WTC11 (cell line): ENCODE measurements at regions not wholly inside any gene's neighbourhood (a gene's known extent, or its start where the extent isn't known, plus 50 kb on each side); places are given as distances from the start of the nearest gene placed in this dataset.
A peak's percentile ranks its signal among the peaks of the same experiment; 100 is the strongest.

Experiments
- ATAC-seq: fragments of 200-7000 bp; cut with Tn5 transposase; 2 replicates; pipeline ENCODE4 v1.10.0; 2021; ENCODE audit warnings: mild to moderate bottlenecking, moderate library complexity
- CTCF ChIA-PET: fragments of 300-600 bp; sonication (Branson Sonifier 250); formaldehyde crosslinking; loops from one replicate; lab custom pipeline; 2021; ENCODE audit warnings: antibody characterized with exemption; lab: Charles Lee
- POLR2A ChIA-PET: fragments of 350-600 bp; sonication (Branson Sonifier 250); formaldehyde crosslinking; loops from one replicate; lab custom pipeline; 2021; ENCODE audit warnings: antibody characterized with exemption; lab: Charles Lee
- DNase-seq: peaks from one replicate; pipeline ENCODE4 v3.0.0; 2021; ENCODE audit warnings: low spot score
- H3K27ac Mint-ChIP-seq: 2 replicates; pipeline ENCODE4 v1.8.0; 2021; ENCODE audit warnings: mixed read lengths
- H3K27me3 Mint-ChIP-seq: 2 replicates; pipeline ENCODE4 v1.8.0; 2021; ENCODE audit warnings: low read depth, mild to moderate bottlenecking, moderate library complexity, mixed read lengths
- H3K36me3 Mint-ChIP-seq: 2 replicates; pipeline ENCODE4 v1.8.0; 2021; ENCODE audit warnings: mixed read lengths
- H3K4me1 Mint-ChIP-seq: 2 replicates; pipeline ENCODE4 v1.8.0; 2022; ENCODE audit warnings: mixed read lengths
- H3K4me3 Mint-ChIP-seq: 2 replicates; pipeline ENCODE4 v1.8.0; 2021; ENCODE audit warnings: mild to moderate bottlenecking, moderate library complexity, mixed read lengths
- H3K9me3 Mint-ChIP-seq: 2 replicates; pipeline ENCODE4 v1.8.0; 2021; ENCODE audit warnings: mixed read lengths
- NFATC4 ChIP-seq: fragments of 250-450 bp; sonication (Bioruptor Pico); IDR thresholded peaks from 2 replicates; pipeline ENCODE4 v1.9.0; 2021; ENCODE audit warnings: mild to moderate bottlenecking
- SOX15 ChIP-seq: fragments of 250-450 bp; sonication (Bioruptor Pico); IDR thresholded peaks from 2 replicates; pipeline ENCODE4 v1.9.0; 2021; ENCODE audit warnings: mild to moderate bottlenecking
- ZNF317 ChIP-seq: sonication (generic); formaldehyde crosslinking; IDR thresholded peaks from 2 replicates; pipeline ENCODE4 v1.8.1; 2023; ENCODE audit warnings: low read depth, mild to moderate bottlenecking, moderate library complexity, missing genetic modification reagents, borderline replicate concordance
- TF ChIP-seq, protein P1 (sequence below): sonication (generic); formaldehyde crosslinking; IDR thresholded peaks from 2 replicates; pipeline ENCODE4 v1.8.0; 2023; ENCODE audit warnings: mild to moderate bottlenecking, missing genetic modification reagents
- TF ChIP-seq, protein P2 (sequence below): sonication (generic); formaldehyde crosslinking; conservative IDR thresholded peaks from 2 replicates; pipeline ENCODE4 v1.8.1; 2023; ENCODE audit warnings: mild to moderate bottlenecking, low read depth, missing genetic modification reagents, moderate library complexity
- TF ChIP-seq, protein P3 (sequence below): sonication (generic); formaldehyde crosslinking; IDR thresholded peaks from 2 replicates; pipeline ENCODE4 v1.8.1; 2023; ENCODE audit warnings: mild to moderate bottlenecking, moderate library complexity, missing genetic modification reagents
- TF ChIP-seq, protein P4 (sequence below): fragments of 250-450 bp; sonication (Bioruptor Pico); IDR thresholded peaks from 2 replicates; pipeline ENCODE4 v1.9.0; 2021; ENCODE audit warnings: mild to moderate bottlenecking
- TF ChIP-seq, protein P5 (sequence below): fragments of 250-450 bp; sonication (Bioruptor Pico); IDR thresholded peaks from 2 replicates; pipeline ENCODE4 v2.1.2; 2022; ENCODE audit warnings: mild to moderate bottlenecking, moderate library complexity
- TF ChIP-seq, protein P6 (sequence below): sonication (generic); formaldehyde crosslinking; IDR thresholded peaks from 2 replicates; pipeline ENCODE4 v1.8.0; 2023; ENCODE audit warnings: missing genetic modification reagents, mild to moderate bottlenecking, borderline replicate concordance
- TF ChIP-seq, protein P7 (sequence below): sonication (generic); formaldehyde crosslinking; IDR thresholded peaks from 2 replicates; pipeline ENCODE4 v1.8.1; 2023; ENCODE audit warnings: mild to moderate bottlenecking, missing genetic modification reagents, moderate library complexity

DNA sequence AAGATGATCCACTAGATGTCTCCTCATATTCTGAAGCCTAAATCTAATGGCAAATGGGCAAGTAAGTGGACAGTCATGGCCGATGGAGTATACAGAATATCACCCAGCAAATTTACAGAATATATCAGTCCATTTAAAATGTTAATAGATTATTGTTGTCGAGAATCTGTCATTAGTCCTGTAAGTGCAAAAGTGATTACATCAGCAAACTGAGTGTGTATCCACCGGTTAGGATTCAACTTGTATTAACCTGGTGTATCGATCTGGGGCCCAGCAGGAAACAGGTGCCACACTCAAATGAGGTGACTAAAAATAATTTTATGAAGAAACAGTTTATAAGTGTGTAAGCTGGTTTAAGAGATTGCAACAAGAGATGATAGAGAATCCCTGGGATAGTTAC, 367.9 kb upstream of the FAM47C start (continued):
- TF ChIP-seq, protein P1, sequence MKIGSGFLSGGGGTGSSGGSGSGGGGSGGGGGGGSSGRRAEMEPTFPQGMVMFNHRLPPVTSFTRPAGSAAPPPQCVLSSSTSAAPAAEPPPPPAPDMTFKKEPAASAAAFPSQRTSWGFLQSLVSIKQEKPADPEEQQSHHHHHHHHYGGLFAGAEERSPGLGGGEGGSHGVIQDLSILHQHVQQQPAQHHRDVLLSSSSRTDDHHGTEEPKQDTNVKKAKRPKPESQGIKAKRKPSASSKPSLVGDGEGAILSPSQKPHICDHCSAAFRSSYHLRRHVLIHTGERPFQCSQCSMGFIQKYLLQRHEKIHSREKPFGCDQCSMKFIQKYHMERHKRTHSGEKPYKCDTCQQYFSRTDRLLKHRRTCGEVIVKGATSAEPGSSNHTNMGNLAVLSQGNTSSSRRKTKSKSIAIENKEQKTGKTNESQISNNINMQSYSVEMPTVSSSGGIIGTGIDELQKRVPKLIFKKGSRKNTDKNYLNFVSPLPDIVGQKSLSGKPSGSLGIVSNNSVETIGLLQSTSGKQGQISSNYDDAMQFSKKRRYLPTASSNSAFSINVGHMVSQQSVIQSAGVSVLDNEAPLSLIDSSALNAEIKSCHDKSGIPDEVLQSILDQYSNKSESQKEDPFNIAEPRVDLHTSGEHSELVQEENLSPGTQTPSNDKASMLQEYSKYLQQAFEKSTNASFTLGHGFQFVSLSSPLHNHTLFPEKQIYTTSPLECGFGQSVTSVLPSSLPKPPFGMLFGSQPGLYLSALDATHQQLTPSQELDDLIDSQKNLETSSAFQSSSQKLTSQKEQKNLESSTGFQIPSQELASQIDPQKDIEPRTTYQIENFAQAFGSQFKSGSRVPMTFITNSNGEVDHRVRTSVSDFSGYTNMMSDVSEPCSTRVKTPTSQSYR (CRISPR knock-in tag), result no peak
- no peak for TF ChIP-seq NFATC4 (CRISPR knock-in tag)

DNA sequence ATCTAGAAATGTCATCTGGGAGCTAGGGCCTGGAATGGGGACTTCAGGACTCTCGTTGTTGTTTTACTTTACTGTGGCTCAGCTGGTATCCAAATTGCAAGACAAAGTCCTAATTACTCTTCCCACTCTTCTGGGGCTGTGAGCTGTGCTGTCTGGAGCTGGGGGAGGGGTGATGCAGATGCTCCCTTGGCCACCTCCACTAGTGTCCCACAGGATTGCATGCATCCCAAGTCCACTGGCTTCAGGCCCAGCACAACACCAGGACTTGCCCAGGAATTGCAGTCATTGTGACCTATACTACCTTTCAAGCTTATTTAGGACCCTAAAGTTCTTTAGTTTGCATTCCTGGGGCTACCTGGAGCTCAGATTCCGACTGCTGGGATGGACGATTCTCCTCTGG, 366.1 kb upstream of the FAM47C start:
- H3K9me3 Mint-ChIP-seq, result no peaks in the 10 kb centered on the region
- no peak overlapping the region for H3K27ac Mint-ChIP-seq
- ATAC-seq (peak; percentile 52), DNase-seq (no peak)
- no peaks in the 10 kb centered on the region for H3K27me3 Mint-ChIP-seq
- peaks cover 11% of the 10 kb centered on the region for H3K4me1 Mint-ChIP-seq
- no peak overlapping the region for H3K4me3 Mint-ChIP-seq
- ChIA-PET CTCF (no interaction called here), POLR2A (no interaction called here)
- TF ChIP-seq, protein P2, sequence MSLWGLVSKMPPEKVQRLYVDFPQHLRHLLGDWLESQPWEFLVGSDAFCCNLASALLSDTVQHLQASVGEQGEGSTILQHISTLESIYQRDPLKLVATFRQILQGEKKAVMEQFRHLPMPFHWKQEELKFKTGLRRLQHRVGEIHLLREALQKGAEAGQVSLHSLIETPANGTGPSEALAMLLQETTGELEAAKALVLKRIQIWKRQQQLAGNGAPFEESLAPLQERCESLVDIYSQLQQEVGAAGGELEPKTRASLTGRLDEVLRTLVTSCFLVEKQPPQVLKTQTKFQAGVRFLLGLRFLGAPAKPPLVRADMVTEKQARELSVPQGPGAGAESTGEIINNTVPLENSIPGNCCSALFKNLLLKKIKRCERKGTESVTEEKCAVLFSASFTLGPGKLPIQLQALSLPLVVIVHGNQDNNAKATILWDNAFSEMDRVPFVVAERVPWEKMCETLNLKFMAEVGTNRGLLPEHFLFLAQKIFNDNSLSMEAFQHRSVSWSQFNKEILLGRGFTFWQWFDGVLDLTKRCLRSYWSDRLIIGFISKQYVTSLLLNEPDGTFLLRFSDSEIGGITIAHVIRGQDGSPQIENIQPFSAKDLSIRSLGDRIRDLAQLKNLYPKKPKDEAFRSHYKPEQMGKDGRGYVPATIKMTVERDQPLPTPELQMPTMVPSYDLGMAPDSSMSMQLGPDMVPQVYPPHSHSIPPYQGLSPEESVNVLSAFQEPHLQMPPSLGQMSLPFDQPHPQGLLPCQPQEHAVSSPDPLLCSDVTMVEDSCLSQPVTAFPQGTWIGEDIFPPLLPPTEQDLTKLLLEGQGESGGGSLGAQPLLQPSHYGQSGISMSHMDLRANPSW (CRISPR knock-in tag), result no peak
- TF ChIP-seq, protein P3, sequence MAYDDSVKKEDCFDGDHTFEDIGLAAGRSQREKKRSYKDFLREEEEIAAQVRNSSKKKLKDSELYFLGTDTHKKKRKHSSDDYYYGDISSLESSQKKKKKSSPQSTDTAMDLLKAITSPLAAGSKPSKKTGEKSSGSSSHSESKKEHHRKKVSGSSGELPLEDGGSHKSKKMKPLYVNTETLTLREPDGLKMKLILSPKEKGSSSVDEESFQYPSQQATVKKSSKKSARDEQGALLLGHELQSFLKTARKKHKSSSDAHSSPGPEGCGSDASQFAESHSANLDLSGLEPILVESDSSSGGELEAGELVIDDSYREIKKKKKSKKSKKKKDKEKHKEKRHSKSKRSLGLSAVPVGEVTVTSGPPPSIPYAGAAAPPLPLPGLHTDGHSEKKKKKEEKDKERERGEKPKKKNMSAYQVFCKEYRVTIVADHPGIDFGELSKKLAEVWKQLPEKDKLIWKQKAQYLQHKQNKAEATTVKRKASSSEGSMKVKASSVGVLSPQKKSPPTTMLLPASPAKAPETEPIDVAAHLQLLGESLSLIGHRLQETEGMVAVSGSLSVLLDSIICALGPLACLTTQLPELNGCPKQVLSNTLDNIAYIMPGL, result no peak
- TF ChIP-seq, protein P4, sequence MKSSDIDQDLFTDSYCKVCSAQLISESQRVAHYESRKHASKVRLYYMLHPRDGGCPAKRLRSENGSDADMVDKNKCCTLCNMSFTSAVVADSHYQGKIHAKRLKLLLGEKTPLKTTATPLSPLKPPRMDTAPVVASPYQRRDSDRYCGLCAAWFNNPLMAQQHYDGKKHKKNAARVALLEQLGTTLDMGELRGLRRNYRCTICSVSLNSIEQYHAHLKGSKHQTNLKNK, result no peak
- TF ChIP-seq, protein P5, sequence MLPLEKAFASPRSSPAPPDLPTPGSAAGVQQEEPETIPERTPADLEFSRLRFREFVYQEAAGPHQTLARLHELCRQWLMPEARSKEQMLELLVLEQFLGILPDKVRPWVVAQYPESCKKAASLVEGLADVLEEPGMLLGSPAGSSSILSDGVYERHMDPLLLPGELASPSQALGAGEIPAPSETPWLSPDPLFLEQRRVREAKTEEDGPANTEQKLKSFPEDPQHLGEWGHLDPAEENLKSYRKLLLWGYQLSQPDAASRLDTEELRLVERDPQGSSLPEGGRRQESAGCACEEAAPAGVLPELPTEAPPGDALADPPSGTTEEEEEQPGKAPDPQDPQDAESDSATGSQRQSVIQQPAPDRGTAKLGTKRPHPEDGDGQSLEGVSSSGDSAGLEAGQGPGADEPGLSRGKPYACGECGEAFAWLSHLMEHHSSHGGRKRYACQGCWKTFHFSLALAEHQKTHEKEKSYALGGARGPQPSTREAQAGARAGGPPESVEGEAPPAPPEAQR (CRISPR knock-in tag), result no peak
- TF ChIP-seq SOX15 (CRISPR knock-in tag) (no peak), ZNF317 (CRISPR knock-in tag) (no peak)
- TF ChIP-seq, protein P6, sequence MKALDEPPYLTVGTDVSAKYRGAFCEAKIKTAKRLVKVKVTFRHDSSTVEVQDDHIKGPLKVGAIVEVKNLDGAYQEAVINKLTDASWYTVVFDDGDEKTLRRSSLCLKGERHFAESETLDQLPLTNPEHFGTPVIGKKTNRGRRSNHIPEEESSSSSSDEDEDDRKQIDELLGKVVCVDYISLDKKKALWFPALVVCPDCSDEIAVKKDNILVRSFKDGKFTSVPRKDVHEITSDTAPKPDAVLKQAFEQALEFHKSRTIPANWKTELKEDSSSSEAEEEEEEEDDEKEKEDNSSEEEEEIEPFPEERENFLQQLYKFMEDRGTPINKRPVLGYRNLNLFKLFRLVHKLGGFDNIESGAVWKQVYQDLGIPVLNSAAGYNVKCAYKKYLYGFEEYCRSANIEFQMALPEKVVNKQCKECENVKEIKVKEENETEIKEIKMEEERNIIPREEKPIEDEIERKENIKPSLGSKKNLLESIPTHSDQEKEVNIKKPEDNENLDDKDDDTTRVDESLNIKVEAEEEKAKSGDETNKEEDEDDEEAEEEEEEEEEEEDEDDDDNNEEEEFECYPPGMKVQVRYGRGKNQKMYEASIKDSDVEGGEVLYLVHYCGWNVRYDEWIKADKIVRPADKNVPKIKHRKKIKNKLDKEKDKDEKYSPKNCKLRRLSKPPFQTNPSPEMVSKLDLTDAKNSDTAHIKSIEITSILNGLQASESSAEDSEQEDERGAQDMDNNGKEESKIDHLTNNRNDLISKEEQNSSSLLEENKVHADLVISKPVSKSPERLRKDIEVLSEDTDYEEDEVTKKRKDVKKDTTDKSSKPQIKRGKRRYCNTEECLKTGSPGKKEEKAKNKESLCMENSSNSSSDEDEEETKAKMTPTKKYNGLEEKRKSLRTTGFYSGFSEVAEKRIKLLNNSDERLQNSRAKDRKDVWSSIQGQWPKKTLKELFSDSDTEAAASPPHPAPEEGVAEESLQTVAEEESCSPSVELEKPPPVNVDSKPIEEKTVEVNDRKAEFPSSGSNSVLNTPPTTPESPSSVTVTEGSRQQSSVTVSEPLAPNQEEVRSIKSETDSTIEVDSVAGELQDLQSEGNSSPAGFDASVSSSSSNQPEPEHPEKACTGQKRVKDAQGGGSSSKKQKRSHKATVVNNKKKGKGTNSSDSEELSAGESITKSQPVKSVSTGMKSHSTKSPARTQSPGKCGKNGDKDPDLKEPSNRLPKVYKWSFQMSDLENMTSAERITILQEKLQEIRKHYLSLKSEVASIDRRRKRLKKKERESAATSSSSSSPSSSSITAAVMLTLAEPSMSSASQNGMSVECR (CRISPR knock-in tag), result no peak
- TF ChIP-seq, protein P7, sequence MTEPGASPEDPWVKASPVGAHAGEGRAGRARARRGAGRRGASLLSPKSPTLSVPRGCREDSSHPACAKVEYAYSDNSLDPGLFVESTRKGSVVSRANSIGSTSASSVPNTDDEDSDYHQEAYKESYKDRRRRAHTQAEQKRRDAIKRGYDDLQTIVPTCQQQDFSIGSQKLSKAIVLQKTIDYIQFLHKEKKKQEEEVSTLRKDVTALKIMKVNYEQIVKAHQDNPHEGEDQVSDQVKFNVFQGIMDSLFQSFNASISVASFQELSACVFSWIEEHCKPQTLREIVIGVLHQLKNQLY (CRISPR knock-in tag), result no peak
- no peaks in the 10 kb centered on the region for H3K36me3 Mint-ChIP-seq
